NCI-H1105 (cell line): ENCODE measurements at regions not wholly inside any gene's neighbourhood (a gene's known extent, or its start where the extent isn't known, plus 50 kb on each side); places are given as distances from the start of the nearest gene placed in this dataset.

Experiments used
- DNase-seq: peaks from one replicate; lab custom pipeline; 2025; lab: John Stamatoyannopoulos, UW

- DNase-seq: no peak
Observed at GRCh38 chr2:21438949-21439348, 315.2 kb downstream of the TDRD15 start.

- no peak for DNase-seq
Observed at GRCh38 chr2:21441442-21441841, 317.7 kb downstream of the TDRD15 start.

GRCh38 chr2:21443494-21444105 is 319.8 kb downstream of the TDRD15 start:
- no peak for DNase-seq

- no peak for DNase-seq
Observed at GRCh38 chr2:21449881-21450280, 326.1 kb downstream of the TDRD15 start.

- no peak for DNase-seq
Observed at GRCh38 chr2:21451403-21451802, 327.6 kb downstream of the TDRD15 start.

- DNase-seq: no peak
Observed at GRCh38 chr2:21452263-21452662, 328.5 kb downstream of the TDRD15 start.

- DNase-seq: no peak
Observed at GRCh38 chr2:21452678-21453077, 328.9 kb downstream of the TDRD15 start.

GRCh38 chr2:21453723-21454450 is 330.1 kb downstream of the TDRD15 start:
- DNase-seq: no peak

GRCh38 chr2:21454839-21455238 is 331.1 kb downstream of the TDRD15 start:
- no peak for DNase-seq

GRCh38 chr2:21461754-21462240 is 338.0 kb downstream of the TDRD15 start:
- DNase-seq: no peak

- no peak for DNase-seq
Observed at GRCh38 chr2:21466341-21466927, 342.7 kb downstream of the TDRD15 start.

- DNase-seq: no peak
Observed at GRCh38 chr2:21467280-21467818, 343.6 kb downstream of the TDRD15 start.

- DNase-seq: no peak
Observed at GRCh38 chr2:21467910-21468309, 344.1 kb downstream of the TDRD15 start.

GRCh38 chr2:21468624-21469023 is 344.9 kb downstream of the TDRD15 start:
- no peak for DNase-seq

GRCh38 chr2:21469158-21469557 is 345.4 kb downstream of the TDRD15 start:
- no peak for DNase-seq

GRCh38 chr2:21469564-21469963 is 345.8 kb downstream of the TDRD15 start:
- no peak for DNase-seq

- DNase-seq: no peak
Observed at GRCh38 chr2:21480162-21480561, 356.4 kb downstream of the TDRD15 start.

GRCh38 chr2:21484643-21485042 is 360.9 kb downstream of the TDRD15 start:
- no peak for DNase-seq

GRCh38 chr2:21486445-21486844 is 362.7 kb downstream of the TDRD15 start:
- no peak for DNase-seq

- DNase-seq: no peak
Observed at GRCh38 chr2:21489080-21489479, 365.3 kb downstream of the TDRD15 start.

- no peak for DNase-seq
Observed at GRCh38 chr2:21498016-21498415, 374.2 kb downstream of the TDRD15 start.

GRCh38 chr2:21500401-21500945 is 376.7 kb downstream of the TDRD15 start:
- no peak for DNase-seq
